WTC11 (cell line): ENCODE measurements at regions not wholly inside any gene's neighbourhood (a gene's known extent, or its start where the extent isn't known, plus 50 kb on each side); places are given as distances from the start of the nearest gene placed in this dataset.

Source experiments
- OVOL2 ChIP-seq: fragments of 250-450 bp; sonication (Bioruptor Pico); IDR thresholded peaks from 2 replicates; pipeline ENCODE4 v1.9.0; 2021; ENCODE audit warnings: mild to moderate bottlenecking, borderline replicate concordance
- TCF7 ChIP-seq: sonication (generic); formaldehyde crosslinking; IDR thresholded peaks from 2 replicates; pipeline ENCODE4 v1.8.0; 2022; ENCODE audit warnings: mild to moderate bottlenecking, low read depth, missing genetic modification reagents, moderate library complexity
- TF ChIP-seq, protein P1 (sequence below): fragments of 200-600 bp; IDR thresholded peaks from 2 replicates; pipeline ENCODE4 v1.8.0; 2022; ENCODE audit warnings: antibody characterized with exemption
- TF ChIP-seq, protein P2 (sequence below): sonication (generic); formaldehyde crosslinking; IDR thresholded peaks from 2 replicates; pipeline ENCODE4 v1.8.1; 2022; ENCODE audit warnings: low read depth, missing genetic modification reagents, borderline replicate concordance

DNA sequence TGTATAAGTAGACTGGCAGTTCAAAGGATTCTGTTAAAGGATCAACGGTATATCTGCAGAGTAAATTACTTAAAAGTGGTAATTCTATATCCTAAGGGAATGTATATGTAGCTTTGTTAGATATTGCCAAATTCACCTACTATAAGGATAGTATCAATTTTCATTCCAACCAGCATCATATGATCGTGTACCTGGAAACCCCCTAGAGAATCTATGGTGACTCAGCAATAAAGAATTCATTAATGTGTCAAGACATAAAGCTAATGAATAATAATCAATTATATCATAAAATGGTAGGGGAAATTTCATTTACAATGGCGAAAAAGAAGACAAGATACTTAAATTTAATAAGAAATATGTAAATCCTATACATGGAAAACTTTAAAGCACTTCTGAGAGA, 234.1 kb upstream of the ACTBL2 start:
- TF ChIP-seq, protein P1, sequence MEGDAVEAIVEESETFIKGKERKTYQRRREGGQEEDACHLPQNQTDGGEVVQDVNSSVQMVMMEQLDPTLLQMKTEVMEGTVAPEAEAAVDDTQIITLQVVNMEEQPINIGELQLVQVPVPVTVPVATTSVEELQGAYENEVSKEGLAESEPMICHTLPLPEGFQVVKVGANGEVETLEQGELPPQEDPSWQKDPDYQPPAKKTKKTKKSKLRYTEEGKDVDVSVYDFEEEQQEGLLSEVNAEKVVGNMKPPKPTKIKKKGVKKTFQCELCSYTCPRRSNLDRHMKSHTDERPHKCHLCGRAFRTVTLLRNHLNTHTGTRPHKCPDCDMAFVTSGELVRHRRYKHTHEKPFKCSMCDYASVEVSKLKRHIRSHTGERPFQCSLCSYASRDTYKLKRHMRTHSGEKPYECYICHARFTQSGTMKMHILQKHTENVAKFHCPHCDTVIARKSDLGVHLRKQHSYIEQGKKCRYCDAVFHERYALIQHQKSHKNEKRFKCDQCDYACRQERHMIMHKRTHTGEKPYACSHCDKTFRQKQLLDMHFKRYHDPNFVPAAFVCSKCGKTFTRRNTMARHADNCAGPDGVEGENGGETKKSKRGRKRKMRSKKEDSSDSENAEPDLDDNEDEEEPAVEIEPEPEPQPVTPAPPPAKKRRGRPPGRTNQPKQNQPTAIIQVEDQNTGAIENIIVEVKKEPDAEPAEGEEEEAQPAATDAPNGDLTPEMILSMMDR = no peak
- TF ChIP-seq TCF7 (CRISPR knock-in tag) = no peak
- TF ChIP-seq, protein P2, sequence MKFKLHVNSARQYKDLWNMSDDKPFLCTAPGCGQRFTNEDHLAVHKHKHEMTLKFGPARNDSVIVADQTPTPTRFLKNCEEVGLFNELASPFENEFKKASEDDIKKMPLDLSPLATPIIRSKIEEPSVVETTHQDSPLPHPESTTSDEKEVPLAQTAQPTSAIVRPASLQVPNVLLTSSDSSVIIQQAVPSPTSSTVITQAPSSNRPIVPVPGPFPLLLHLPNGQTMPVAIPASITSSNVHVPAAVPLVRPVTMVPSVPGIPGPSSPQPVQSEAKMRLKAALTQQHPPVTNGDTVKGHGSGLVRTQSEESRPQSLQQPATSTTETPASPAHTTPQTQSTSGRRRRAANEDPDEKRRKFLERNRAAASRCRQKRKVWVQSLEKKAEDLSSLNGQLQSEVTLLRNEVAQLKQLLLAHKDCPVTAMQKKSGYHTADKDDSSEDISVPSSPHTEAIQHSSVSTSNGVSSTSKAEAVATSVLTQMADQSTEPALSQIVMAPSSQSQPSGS = no peak
- no peak for TF ChIP-seq OVOL2 (CRISPR knock-in tag)
